HEK293 (cell line): ENCODE measurements at regions not wholly inside any gene's neighbourhood (a gene's known extent, or its start where the extent isn't known, plus 50 kb on each side); places are given as distances from the start of the nearest gene placed in this dataset.

ENCODE experiments used
- CTCF ChIA-PET: fragments of 350-600 bp; formaldehyde crosslinking; extraction: SDS; loops from one replicate; lab custom pipeline; 2021; ENCODE audit warnings: antibody characterized with exemption; lab: Yijun Ruan, JAX
- POLR2A ChIA-PET: fragments of 300-600 bp; formaldehyde crosslinking; extraction: SDS; loops from one replicate; lab custom pipeline; 2020; ENCODE audit warnings: antibody characterized with exemption, inconsistent platforms; lab: Yijun Ruan, JAX
- H3K27ac ChIP-seq: fragments of 200-500 bp; sonication (Bioruptor generic); 2 replicates; pipeline ENCODE4 v1.5.1; 2014; ENCODE audit warnings: low read depth, low read length, control low read depth, inconsistent platforms; ENCODE audit errors: extremely low read depth
- H3K36me3 ChIP-seq, 2 experiments: fragments of 200-500 bp in 1 of 2; sonication (Bioruptor generic) in 1 of 2; 1 replicate in 1 of 2; 2 replicates in 1 of 2; pipeline ENCODE4 v1.5.1; 2014 to 2017; ENCODE audit warnings: inconsistent platforms in 2 of 2, low read length in 2 of 2; ENCODE audit not compliant: control insufficient read depth in 2 of 2, insufficient read depth in 1 of 2
- H3K4me1 ChIP-seq: fragments of 200-500 bp; sonication (Bioruptor generic); 2 replicates; pipeline ENCODE4 v1.5.1; 2014; ENCODE audit warnings: mild to moderate bottlenecking, low read length, inconsistent platforms; ENCODE audit not compliant: control insufficient read depth, insufficient read depth
- H3K4me3 ChIP-seq: 2 replicates; pipeline ENCODE4 v1.5.1; 2011; ENCODE audit warnings: low read depth, mild to moderate bottlenecking, control low read depth, low read length, moderate library complexity
- H3K9me3 ChIP-seq: fragments of 200-500 bp; sonication (Bioruptor generic); 2 replicates; pipeline ENCODE4 v1.5.1; 2014; ENCODE audit warnings: low read depth, low read length, inconsistent platforms; ENCODE audit not compliant: control insufficient read depth, insufficient read depth
- KLF16 ChIP-seq: fragments of 450-650 bp; formaldehyde crosslinking; IDR thresholded peaks from 2 replicates; pipeline ENCODE4 v1.5.1; 2017; ENCODE audit warnings: missing biosample characterization, missing genetic modification characterization
- OVOL3 ChIP-seq: fragments of 450-650 bp; formaldehyde crosslinking; IDR thresholded peaks from 2 replicates; pipeline ENCODE4 v1.5.1; 2016; ENCODE audit warnings: missing biosample characterization, missing genetic modification characterization
- PRDM6 ChIP-seq: fragments of 450-650 bp; formaldehyde crosslinking; IDR thresholded peaks from 2 replicates; pipeline ENCODE4 v1.5.1; 2017; ENCODE audit warnings: missing biosample characterization, missing genetic modification characterization
- TRIM28 ChIP-seq: IDR thresholded peaks from 2 replicates; pipeline ENCODE4 v1.6.1; 2011; ENCODE audit warnings: low read length, control low read depth, borderline replicate concordance
- ZBTB44 ChIP-seq: fragments of 450-650 bp; IDR thresholded peaks from 2 replicates; pipeline ENCODE4 v1.5.1; 2018; ENCODE audit warnings: missing biosample characterization, mild to moderate bottlenecking, missing genetic modification characterization
- ZIC2 ChIP-seq: fragments of 450-650 bp; formaldehyde crosslinking; IDR thresholded peaks from 2 replicates; pipeline ENCODE4 v1.5.1; 2016; ENCODE audit warnings: missing biosample characterization, missing genetic modification characterization
- ZNF214 ChIP-seq: fragments of 450-650 bp; formaldehyde crosslinking; IDR thresholded peaks from 2 replicates; pipeline ENCODE4 v1.5.1; 2017; ENCODE audit warnings: missing biosample characterization, mild to moderate bottlenecking, missing genetic modification characterization, borderline replicate concordance
- ZNF23 ChIP-seq: fragments of 450-650 bp; formaldehyde crosslinking; IDR thresholded peaks from 2 replicates; pipeline ENCODE4 v1.5.1; 2016; ENCODE audit warnings: missing biosample characterization, missing genetic modification characterization, borderline replicate concordance
- ZNF266 ChIP-seq: fragments of 450-650 bp; formaldehyde crosslinking; IDR thresholded peaks from 2 replicates; pipeline ENCODE4 v1.5.1; 2016; ENCODE audit warnings: missing biosample characterization, missing genetic modification characterization, low read depth
- ZNF350 ChIP-seq: fragments of 450-650 bp; formaldehyde crosslinking; IDR thresholded peaks from 2 replicates; pipeline ENCODE4 v1.5.0; 2017; ENCODE audit warnings: missing biosample characterization, mild to moderate bottlenecking, missing genetic modification characterization
- ZNF404 ChIP-seq: fragments of 450-650 bp; formaldehyde crosslinking; IDR thresholded peaks from 2 replicates; pipeline ENCODE4 v1.5.1; 2017; ENCODE audit warnings: missing biosample characterization, missing genetic modification characterization
- ZNF449 ChIP-seq: fragments of 450-650 bp; formaldehyde crosslinking; IDR thresholded peaks from 2 replicates; pipeline ENCODE4 v1.5.1; 2017; ENCODE audit warnings: missing biosample characterization, mild to moderate bottlenecking, missing genetic modification characterization, moderate library complexity
- ZNF629 ChIP-seq: fragments of 450-650 bp; formaldehyde crosslinking; IDR thresholded peaks from 2 replicates; pipeline ENCODE4 v1.5.1; 2017; ENCODE audit warnings: missing biosample characterization, missing genetic modification characterization
- ZNF639 ChIP-seq: fragments of 450-650 bp; formaldehyde crosslinking; IDR thresholded peaks from 2 replicates; pipeline ENCODE4 v1.5.1; 2016; ENCODE audit warnings: missing biosample characterization, missing genetic modification characterization
- ZNF701 ChIP-seq: fragments of 450-650 bp; formaldehyde crosslinking; IDR thresholded peaks from 2 replicates; pipeline ENCODE4 v1.5.1; 2016; ENCODE audit warnings: missing biosample characterization, missing genetic modification characterization
- ZNF76 ChIP-seq: fragments of 450-650 bp; formaldehyde crosslinking; IDR thresholded peaks from 2 replicates; pipeline ENCODE4; 2016; ENCODE audit warnings: low read depth, missing biosample characterization, missing genetic modification characterization, borderline replicate concordance
- ZNF777 ChIP-seq: fragments of 450-650 bp; formaldehyde crosslinking; IDR thresholded peaks from 2 replicates; pipeline ENCODE4 v1.5.1; 2017; ENCODE audit warnings: missing biosample characterization, missing genetic modification characterization, borderline replicate concordance
- ZNF843 ChIP-seq: fragments of 450-650 bp; formaldehyde crosslinking; IDR thresholded peaks from 2 replicates; pipeline ENCODE4 v1.5.1; 2016; ENCODE audit warnings: missing biosample characterization, missing genetic modification characterization

GRCh38 chr12:13444076-13444475, 247.6 kb downstream of the EMP1 start:
- Histone ChIP-seq H3K4me3 (no peak overlapping the region), H3K36me3 (no peaks in the 10 kb centered on the region), H3K27ac (no peak overlapping the region), H3K9me3 (no peaks in the 10 kb centered on the region), H3K4me1 (no peaks in the 10 kb centered on the region)
- TF ChIP-seq ZNF76 (tag by site-specific recombination), result no peak
- TF ChIP-seq ZNF23, result no peak
- no peak for TF ChIP-seq ZNF214 (tag by site-specific recombination)
- TF ChIP-seq ZNF701, result no peak
- no peak for TF ChIP-seq ZBTB44 (tag by site-specific recombination)
- no peak for TF ChIP-seq ZNF639 (tag by site-specific recombination)
- TF ChIP-seq ZIC2, result no peak
- TF ChIP-seq PRDM6 (tag by site-specific recombination), result no peak
- ChIA-PET POLR2A (no interaction called here), CTCF (no interaction called here)

- ChIA-PET POLR2A (no interaction called here), CTCF (no interaction called here)
- TF ChIP-seq ZNF629 (tag by site-specific recombination) (no peak), TRIM28 (no peak), ZNF449 (tag by site-specific recombination) (no peak), OVOL3 (no peak), KLF16 (tag by site-specific recombination) (no peak)
- Histone ChIP-seq H3K9me3 (no peaks in the 10 kb centered on the region), H3K4me1 (no peaks in the 10 kb centered on the region), H3K36me3 (no peaks in the 10 kb centered on the region), H3K27ac (no peak overlapping the region), H3K4me3 (no peak overlapping the region)
Observed at GRCh38 chr12:13443498-13443897, 247.0 kb downstream of the EMP1 start.

GRCh38 chr12:13443028-13443427, 246.5 kb downstream of the EMP1 start:
- CTCF ChIA-PET, result interaction anchor here (0.7 kb wide), 1 partner anchor 533 kb away, joined by 3 read pairs; no protein-coding TSS in a partner anchor

More at GRCh38 chr12:13443028-13443427, 246.5 kb downstream of the EMP1 start:
- Histone ChIP-seq H3K36me3 (no peaks in the 10 kb centered on the region), H3K4me3 (no peak overlapping the region), H3K9me3 (no peaks in the 10 kb centered on the region), H3K4me1 (no peaks in the 10 kb centered on the region), H3K27ac (no peak overlapping the region)
- TF ChIP-seq ZNF214 (tag by site-specific recombination) (no peak), ZNF350 (tag by site-specific recombination) (no peak), ZNF777 (tag by site-specific recombination) (no peak), ZNF404 (no peak), ZIC2 (no peak), ZNF843 (tag by site-specific recombination) (no peak), ZNF266 (tag by site-specific recombination) (no peak)
- POLR2A ChIA-PET, result no interaction called here
